A673 (cell line): ENCODE measurements at regions not wholly inside any gene's neighbourhood (a gene's known extent, or its start where the extent isn't known, plus 50 kb on each side); places are given as distances from the start of the nearest gene placed in this dataset.

Experiments
- BruUV-seq: library from RNA; stranded (reverse); fragments of 400-500 nt; replicated peaks from 2 replicates; lab custom pipeline; 2021; lab: Mats Ljungman, UMichigan
- CTCF ChIA-PET: fragments of 300-600 bp; sonication (Branson Sonifier 250); formaldehyde crosslinking; loops from one replicate; lab custom pipeline; 2022; ENCODE audit warnings: antibody characterized with exemption; lab: Charles Lee
- POLR2A ChIA-PET: fragments of 300-600 bp; sonication (Branson Sonifier 250); formaldehyde crosslinking; loops from one replicate; lab custom pipeline; 2022; ENCODE audit warnings: antibody characterized with exemption; ENCODE audit not compliant: low non-redundant PET; lab: Charles Lee
- DNase-seq: peaks from one replicate; pipeline ENCODE4 v3.0.0-alpha.2; 2015; ENCODE audit warnings: low spot score
- H3K27ac ChIP-seq: fragments of 200-600 bp; sonication (generic); 2 replicates; pipeline ENCODE4 v1.5.1; 2016; ENCODE audit warnings: mixed run types, low read depth, mild to moderate bottlenecking, mixed read lengths, antibody characterized with exemption, low read length; ENCODE audit not compliant: poor library complexity, severe bottlenecking
- H3K27me3 ChIP-seq: fragments of 200-600 bp; sonication (generic); replicated peaks from 2 replicates; pipeline ENCODE4 v1.6.1; 2017; ENCODE audit warnings: mixed run types, low read depth, mild to moderate bottlenecking, mixed read lengths, antibody characterized with exemption, low read length; ENCODE audit not compliant: insufficient read depth, poor library complexity
- H3K36me3 ChIP-seq: fragments of 200-600 bp; sonication (generic); 2 replicates; pipeline ENCODE4 v1.6.1; 2016; ENCODE audit warnings: mixed run types, mild to moderate bottlenecking, mixed read lengths, antibody characterized with exemption, low read length; ENCODE audit not compliant: insufficient read depth, poor library complexity, severe bottlenecking
- H3K4me1 ChIP-seq: fragments of 200-600 bp; sonication (generic); 2 replicates; pipeline ENCODE4 v1.6.1; 2017; ENCODE audit warnings: mixed run types, mild to moderate bottlenecking, mixed read lengths, antibody characterized with exemption, low read length; ENCODE audit not compliant: insufficient read depth, poor library complexity, severe bottlenecking
- H3K4me3 ChIP-seq: fragments of 200-600 bp; sonication (generic); 2 replicates; pipeline ENCODE4 v1.5.1; 2016; ENCODE audit warnings: low read depth, mixed run types, mild to moderate bottlenecking, mixed read lengths, low read length; ENCODE audit not compliant: poor library complexity, severe bottlenecking
- H3K9me3 ChIP-seq: fragments of 200-600 bp; sonication (generic); 2 replicates; pipeline ENCODE4 v1.6.1; 2016; ENCODE audit warnings: mixed run types, low read depth, mild to moderate bottlenecking, mixed read lengths, antibody characterized with exemption, low read length; ENCODE audit not compliant: poor library complexity, severe bottlenecking
- CTCF ChIP-seq: fragments of 300-800, 200-600 bp; sonication (generic); conservative IDR thresholded peaks from 2 replicates; pipeline ENCODE4 v1.5.1; 2017; ENCODE audit warnings: low read depth, mild to moderate bottlenecking, antibody characterized with exemption, low read length, moderate library complexity, mixed read lengths
- EZH2 ChIP-seq: fragments of 200-600 bp; sonication (generic); IDR thresholded peaks from 2 replicates; pipeline ENCODE4 v1.6.1; 2017; ENCODE audit warnings: borderline replicate concordance, low read depth, mild to moderate bottlenecking, mixed read lengths, antibody characterized with exemption, low read length; ENCODE audit not compliant: poor library complexity, severe bottlenecking
- intact Hi-C: fragments of 100-400 bp; cut with micrococcal nuclease; formaldehyde crosslinking; loops from one replicate; pipeline ENCODE4 v1.10.0; 2022; ENCODE audit not compliant: unreplicated experiment

- Histone ChIP-seq H3K36me3 (no peaks in the 10 kb centered on the region), H3K4me3 (no peak overlapping the region), H3K27me3 (no peaks in the 10 kb centered on the region), H3K9me3 (peaks cover 12% of the 10 kb centered on the region), H3K27ac (no peak overlapping the region), H3K4me1 (peaks cover 22% of the 10 kb centered on the region)
- TF ChIP-seq CTCF (no peak), EZH2 (no peak)
- intact Hi-C loops: no loop called here
- POLR2A ChIA-PET: no interaction called here
- CTCF ChIA-PET: no interaction called here
- BruUV-seq: no TSS peak
- peak; percentile 75 for DNase-seq
Measured at GRCh38 chr3:30222441-30222840, 384.0 kb upstream of the TGFBR2 start.

DNA sequence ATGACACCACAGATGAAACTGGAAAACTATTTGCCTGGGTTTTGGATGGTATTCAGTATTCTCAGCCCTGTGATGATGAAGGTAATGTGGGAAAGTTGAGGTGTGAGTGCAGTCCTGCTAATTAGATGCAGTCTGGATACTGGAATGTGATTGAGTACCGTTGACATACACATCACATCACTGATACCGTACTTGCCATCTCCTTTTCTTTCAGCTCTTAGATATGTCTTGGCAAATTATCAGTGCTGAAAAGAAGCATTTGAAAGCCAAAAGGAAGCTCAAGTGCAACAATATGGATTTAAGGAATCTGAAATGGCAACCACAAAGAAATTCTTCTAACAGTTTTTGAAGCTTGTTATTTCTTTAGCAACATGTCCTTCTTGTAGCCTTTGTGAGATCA, 381.4 kb upstream of the TGFBR2 start:
- Histone ChIP-seq H3K27me3 (no peaks in the 10 kb centered on the region), H3K27ac (no peak overlapping the region), H3K4me1 (peaks cover 28% of the 10 kb centered on the region), H3K9me3 (peaks cover 12% of the 10 kb centered on the region), H3K36me3 (no peaks in the 10 kb centered on the region), H3K4me3 (no peak overlapping the region)
- intact Hi-C loops: no loop called here
- CTCF ChIA-PET: no interaction called here
- POLR2A ChIA-PET: no interaction called here
- TF ChIP-seq CTCF (no peak), EZH2 (no peak)
- no peak for DNase-seq
- no TSS peak for BruUV-seq

GRCh38 chr3:30226601-30227151, 379.7 kb upstream of the TGFBR2 start:
- DNase-seq: no peak
- no peaks in the 10 kb centered on the region for H3K36me3 ChIP-seq
- H3K27me3 ChIP-seq: no peaks in the 10 kb centered on the region
- ChIA-PET POLR2A (no interaction called here), CTCF (no interaction called here)
- intact Hi-C loops: no loop called here
- no TSS peak for BruUV-seq
- H3K4me3 ChIP-seq: no peak overlapping the region
- peaks cover 21% of the 10 kb centered on the region for H3K4me1 ChIP-seq
- no peak for TF ChIP-seq CTCF
- TF ChIP-seq EZH2: no peak
- H3K27ac ChIP-seq: no peak overlapping the region
- peaks cover 12% of the 10 kb centered on the region for H3K9me3 ChIP-seq
